ENCODE measurements at regions not wholly inside any gene's neighbourhood (a gene's known extent, or its start where the extent isn't known, plus 50 kb on each side); places are given as distances from the start of the nearest gene placed in this dataset.

- TF ChIP-seq CTCF (IDR thresholded peaks at IDR 0.05; ENCODE audit: low read depth, low read length) (no peak), EZH2phosphoT487 (IDR thresholded peaks at IDR 0.05; ENCODE audit: low read depth) (no peak)
These were observed 128.4 kb upstream of the CREB1 start for GRCh38 chr2:207401338-207401737.

All from OCI-LY3 (cell line).